ENCODE measurements at regions not wholly inside any gene's neighbourhood (a gene's known extent, or its start where the extent isn't known, plus 50 kb on each side); places are given as distances from the start of the nearest gene placed in this dataset.
A peak's percentile ranks its signal among the peaks of the same experiment; 100 is the strongest.

- Histone ChIP-seq H3K27ac (no peak overlapping the region), H3K4me3 (no peak overlapping the region)
Measured at GRCh38 chr12:65517656-65518210, 239.2 kb downstream of the MSRB3 start.

DNA sequence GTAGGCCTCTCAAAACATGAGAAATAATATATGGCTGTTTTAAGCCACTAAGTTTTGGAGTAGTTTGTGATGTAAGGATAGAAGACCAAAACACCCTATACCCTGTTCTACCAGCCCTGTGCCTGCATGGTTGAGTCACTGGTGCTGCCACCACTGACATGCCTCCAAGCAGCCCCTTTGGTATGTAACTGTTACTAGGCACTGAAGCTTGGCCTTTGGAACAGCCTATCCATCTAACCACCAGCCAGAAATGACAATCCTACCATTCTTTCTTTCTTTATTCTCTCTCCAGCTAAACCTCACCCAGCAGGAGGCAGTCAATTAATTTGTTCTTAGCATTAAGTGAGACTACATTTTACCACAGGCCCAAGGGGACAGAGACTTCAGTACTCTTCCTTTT, 240.3 kb downstream of the MSRB3 start:
- H3K27ac ChIP-seq: no peak overlapping the region

GRCh38 chr12:65520658-65521057, 242.2 kb downstream of the MSRB3 start:
- H3K27ac ChIP-seq: no peak overlapping the region
- no peak overlapping the region for H3K4me3 ChIP-seq

More for the DNA sequence above, 240.3 kb downstream of the MSRB3 start:
- H3K4me3 ChIP-seq: no peak overlapping the region

GRCh38 chr12:65522956-65523860, 244.7 kb downstream of the MSRB3 start:
- H3K4me3 ChIP-seq: no peak overlapping the region
- H3K27ac ChIP-seq: peak overlapping the region in 1 of 21 experiments; percentile 41

DNA sequence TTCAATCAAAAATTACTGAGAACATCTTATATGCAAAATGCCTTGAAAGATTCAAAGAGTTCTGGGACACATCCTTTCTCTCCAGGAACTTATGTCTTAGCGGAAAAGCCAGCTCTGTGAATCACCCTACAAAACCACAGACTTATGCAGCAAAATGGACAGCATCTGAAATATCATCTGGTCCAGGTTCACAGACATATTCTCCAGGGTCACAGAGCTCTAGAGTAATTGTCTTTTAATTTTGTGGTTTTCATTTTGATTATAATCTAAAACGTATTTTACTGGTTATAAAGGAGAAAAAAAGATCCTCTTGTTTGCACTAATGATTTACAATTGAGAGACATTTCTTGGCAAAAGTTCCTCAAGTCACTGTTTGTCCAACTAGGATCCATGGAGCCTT, 246.2 kb downstream of the MSRB3 start:
- Histone ChIP-seq H3K4me3 (no peak overlapping the region), H3K27ac (no peak overlapping the region)

DNA sequence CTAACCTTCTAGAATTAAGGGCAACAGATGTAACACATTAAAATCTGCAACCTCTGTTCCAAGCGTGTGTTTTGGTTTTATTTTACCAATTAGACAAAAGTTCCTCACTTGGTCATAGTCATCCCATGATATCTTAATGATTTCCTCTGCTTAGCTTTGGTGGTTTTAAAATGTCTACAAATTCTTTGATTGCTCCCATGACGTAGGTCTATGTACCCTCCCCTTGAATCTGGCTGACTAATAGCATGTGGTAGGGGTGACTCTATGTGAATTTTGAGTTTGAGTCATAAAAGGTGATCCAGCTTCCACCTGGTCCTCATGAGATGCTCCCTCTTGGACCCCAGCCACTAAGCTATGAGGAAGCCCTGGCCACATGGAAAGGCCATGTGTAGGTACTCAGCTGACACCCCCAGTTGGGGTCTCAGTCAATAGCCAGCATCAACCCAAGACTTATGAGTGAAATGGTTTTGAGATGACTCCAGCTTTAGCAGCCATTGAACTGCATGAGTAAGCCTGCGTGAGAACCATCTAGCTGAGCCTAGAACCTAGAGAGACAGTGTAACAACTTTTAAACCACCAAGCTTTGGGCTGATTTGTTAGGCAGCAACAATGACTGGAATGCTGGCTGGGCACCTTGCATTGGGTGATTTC, 247.1 kb downstream of the MSRB3 start:
- peak overlapping the region in 1 of 21 experiments; percentile 17 for H3K27ac ChIP-seq
- no peak overlapping the region for H3K4me3 ChIP-seq

DNA sequence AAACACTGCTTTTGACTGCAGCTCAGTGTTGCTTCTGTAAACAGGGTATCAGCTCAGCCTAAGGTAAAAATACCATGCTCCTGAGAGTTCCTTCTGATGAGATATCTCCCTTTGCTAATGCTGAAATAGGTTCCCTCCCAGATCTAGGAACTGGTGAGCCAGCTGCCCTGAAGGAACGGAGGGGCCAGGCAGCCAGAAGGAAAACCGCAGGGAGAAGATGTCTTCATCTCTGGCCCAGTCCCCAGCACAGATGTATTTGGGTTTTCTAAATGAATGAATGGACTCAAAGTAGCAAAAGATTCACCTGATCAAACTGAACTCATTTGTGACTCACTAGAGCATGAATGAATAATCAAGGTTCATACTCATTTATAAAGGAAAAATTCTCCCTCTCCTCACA, 247.8 kb downstream of the MSRB3 start:
- Histone ChIP-seq H3K27ac (no peak overlapping the region), H3K4me3 (no peak overlapping the region)

GRCh38 chr12:65528127-65528526, 249.6 kb downstream of the MSRB3 start:
- Histone ChIP-seq H3K4me3 (no peak overlapping the region), H3K27ac (no peak overlapping the region)

GRCh38 chr12:65529106-65529505, 250.6 kb downstream of the MSRB3 start:
- no peak overlapping the region for H3K4me3 ChIP-seq
- H3K27ac ChIP-seq: no peak overlapping the region

GRCh38 chr12:65529771-65530435, 251.4 kb downstream of the MSRB3 start:
- H3K4me3 ChIP-seq: no peak overlapping the region
- H3K27ac ChIP-seq: no peak overlapping the region

- H3K27ac ChIP-seq: peak overlapping the region in 1 of 21 experiments; percentile 23
- H3K4me3 ChIP-seq: no peak overlapping the region
Measured at GRCh38 chr12:65532162-65532561, 253.7 kb downstream of the MSRB3 start.

DNA sequence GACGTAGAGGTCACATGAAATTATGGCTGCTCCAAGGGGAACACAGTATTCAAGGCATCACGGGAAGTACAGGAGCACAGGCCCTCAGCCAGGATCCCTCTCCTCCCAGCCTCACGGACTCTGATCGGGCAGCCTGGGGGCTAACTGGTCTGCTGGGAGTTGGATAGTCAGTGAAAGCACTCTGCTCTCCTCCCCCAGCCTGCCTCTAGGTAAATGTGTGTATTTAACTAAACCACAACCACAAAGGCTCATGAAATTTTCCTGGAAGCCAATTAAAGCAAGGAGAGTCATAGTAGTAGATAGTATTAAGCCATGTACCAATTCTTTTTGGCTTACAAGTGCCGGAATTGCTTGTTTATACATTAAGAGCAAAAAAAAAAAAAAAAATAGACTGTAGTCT, 254.3 kb downstream of the MSRB3 start:
- H3K4me3 ChIP-seq: no peak overlapping the region
- peak overlapping the region in 1 of 21 experiments; percentile 23 for H3K27ac ChIP-seq

DNA sequence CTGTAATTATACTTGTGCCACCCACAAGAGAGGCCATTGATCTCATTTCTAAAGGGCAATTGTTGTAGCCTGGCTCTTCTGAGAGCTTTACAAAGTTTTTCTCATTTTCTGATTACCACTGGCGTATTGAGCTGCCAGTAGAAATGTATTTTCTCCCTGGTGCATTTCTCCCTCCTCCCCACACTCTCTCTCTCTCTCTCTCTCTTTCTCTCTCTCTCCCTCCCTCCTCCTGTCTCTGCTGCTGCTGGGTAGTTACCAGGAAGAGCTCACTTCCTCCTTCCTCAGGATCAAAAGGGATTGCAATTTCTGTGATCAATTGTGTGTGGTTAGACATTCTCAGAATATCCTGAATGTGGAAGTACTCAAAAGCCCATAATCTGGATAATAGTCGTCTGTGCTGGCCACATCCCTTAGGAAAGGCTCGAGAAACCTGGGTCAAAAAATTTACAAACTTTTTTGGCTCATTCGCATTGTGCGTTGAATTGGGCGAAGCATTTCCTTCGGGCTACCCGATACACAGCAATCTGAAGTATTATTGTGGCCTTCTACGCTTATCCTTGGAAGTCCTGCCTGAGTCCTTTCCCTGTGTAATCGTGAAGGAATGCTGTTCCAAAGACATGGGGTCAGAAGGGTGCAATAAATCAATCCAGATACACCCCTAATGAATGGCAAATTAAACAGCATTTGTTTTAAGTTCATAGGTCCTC, 254.8 kb downstream of the MSRB3 start:
- Histone ChIP-seq H3K27ac (peak overlapping the region in 2 of 21 experiments; percentile 23 to 77), H3K4me3 (no peak overlapping the region)

GRCh38 chr12:65534238-65534841, 255.9 kb downstream of the MSRB3 start:
- H3K27ac ChIP-seq: no peak overlapping the region
- no peak overlapping the region for H3K4me3 ChIP-seq

DNA sequence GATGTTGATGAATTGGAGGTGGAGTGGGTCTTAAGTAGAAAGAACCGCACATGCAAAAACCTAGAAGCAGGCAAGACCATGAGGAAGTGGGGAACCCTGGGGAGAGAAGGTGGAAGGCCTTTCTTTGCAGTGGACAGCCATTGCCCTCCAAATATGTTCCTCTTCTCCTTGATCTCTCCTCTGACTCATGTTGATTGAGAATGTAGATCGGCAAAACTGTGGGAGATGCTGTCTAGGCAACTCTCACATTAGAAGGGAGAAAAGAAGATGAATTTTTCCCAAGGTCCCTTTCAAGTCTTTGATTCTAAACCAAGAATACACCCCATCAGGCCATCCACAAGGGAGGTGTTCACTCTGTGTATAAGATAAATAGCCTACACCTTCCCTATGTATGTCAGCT, 257.5 kb downstream of the MSRB3 start:
- Histone ChIP-seq H3K27ac (peak overlapping the region in 3 of 21 experiments; percentile 7 to 39 (median 19)), H3K4me3 (no peak overlapping the region)

- Histone ChIP-seq H3K27ac (peak overlapping the region in 2 of 21 experiments; percentile 19 to 39), H3K4me3 (no peak overlapping the region)
Measured at GRCh38 chr12:65536351-65536750, 257.9 kb downstream of the MSRB3 start.

DNA sequence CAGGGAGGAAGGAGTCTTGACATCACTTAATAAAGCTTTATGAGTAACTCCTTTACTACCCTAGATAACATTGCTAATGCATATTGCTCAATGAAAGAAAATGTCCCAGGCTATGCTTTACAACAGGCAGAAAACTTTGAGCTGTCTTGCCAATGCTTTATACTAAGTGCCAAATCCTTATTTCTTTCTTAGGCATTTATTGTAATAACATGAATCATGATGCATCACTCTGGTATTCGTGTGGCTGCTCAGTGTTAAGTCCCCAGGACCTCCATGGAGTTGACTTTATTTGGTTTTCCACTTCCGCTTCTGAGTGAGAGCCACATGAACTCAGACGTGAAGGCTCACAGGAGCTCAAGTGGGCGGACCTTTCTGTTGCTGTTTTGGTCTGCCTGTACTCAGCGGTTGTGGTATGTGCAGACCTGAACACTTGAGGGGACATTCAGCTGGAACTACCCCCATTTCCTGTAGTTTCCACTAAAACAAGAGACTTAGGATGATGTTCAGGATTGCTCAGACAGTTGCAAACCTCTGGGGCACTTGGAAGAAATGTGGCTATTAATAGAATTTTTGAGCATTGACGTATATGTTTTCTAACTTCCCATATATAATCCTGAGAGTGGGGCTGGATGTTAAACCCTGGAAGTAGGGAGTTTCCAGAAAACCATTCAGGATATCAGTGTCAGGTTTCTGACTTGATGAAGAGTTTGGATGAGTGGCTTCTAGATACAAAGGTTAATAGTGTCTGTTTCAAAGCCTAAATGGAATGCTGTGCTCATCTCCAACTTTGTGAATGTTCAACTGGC, 258.6 kb downstream of the MSRB3 start:
- Histone ChIP-seq H3K4me3 (no peak overlapping the region), H3K27ac (peak overlapping the region in 2 of 21 experiments; percentile 1 to 67)

DNA sequence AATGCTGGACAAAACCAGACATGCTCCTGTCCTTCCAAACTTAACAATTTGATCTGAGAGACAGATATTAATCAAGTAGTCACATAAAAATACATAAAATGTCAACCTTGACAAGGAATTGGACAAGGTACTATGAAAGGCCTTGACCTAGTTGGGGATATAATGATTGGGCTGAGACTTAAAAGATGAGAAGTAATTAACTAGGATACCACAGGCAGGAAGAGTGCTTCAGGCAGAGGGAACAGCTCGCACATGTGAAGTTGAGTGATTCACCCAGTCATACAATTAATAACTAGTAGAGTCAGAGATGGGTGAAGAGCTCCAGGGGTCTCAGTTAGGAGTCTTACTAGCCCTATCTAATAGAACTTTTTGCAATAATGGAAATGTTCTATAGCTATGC, 259.5 kb downstream of the MSRB3 start:
- H3K27ac ChIP-seq: peak overlapping the region in 2 of 21 experiments; percentile 1 to 67
- no peak overlapping the region for H3K4me3 ChIP-seq

Measured in skin epidermis (tissue), 12 donors.